Activated CD8-positive, alpha-beta T cell treated with anti-CD3 and anti-CD28 coated beads for 36 hours (primary cell): ENCODE measurements at regions not wholly inside any gene's neighbourhood (a gene's known extent, or its start where the extent isn't known, plus 50 kb on each side); places are given as distances from the start of the nearest gene placed in this dataset.

Source experiments
- ATAC-seq: fragments of 200-7000 bp; cut with Tn5 transposase; one replicate; pipeline ENCODE4 v1.10.0; 2021; ENCODE audit warnings: mild to moderate bottlenecking, moderate library complexity
- CTCF ChIA-PET: fragments of 350-600 bp; sonication (Branson Sonifier 250); formaldehyde crosslinking; loops from one replicate; lab custom pipeline; 2021; ENCODE audit warnings: antibody characterized with exemption; lab: Charles Lee
- POLR2A ChIA-PET: fragments of 350-600 bp; sonication (Branson Sonifier 250); formaldehyde crosslinking; loops from one replicate; lab custom pipeline; 2021; ENCODE audit warnings: antibody characterized with exemption; lab: Charles Lee
- DNase-seq: peaks from one replicate; pipeline ENCODE4 v3.0.0-alpha.2; 2020
- H3K27ac Mint-ChIP-seq: one replicate; pipeline ENCODE4 v1.8.0; 2021; ENCODE audit warnings: mild to moderate bottlenecking, mixed read lengths
- H3K27me3 Mint-ChIP-seq: one replicate; pipeline ENCODE4 v1.8.0; 2021; ENCODE audit warnings: mixed read lengths
- H3K36me3 Mint-ChIP-seq: one replicate; pipeline ENCODE4 v1.8.0; 2021; ENCODE audit warnings: low read depth, mixed read lengths
- H3K4me1 Mint-ChIP-seq: one replicate; pipeline ENCODE4 v1.8.0; 2021; ENCODE audit warnings: low read depth, mixed read lengths
- H3K4me3 Mint-ChIP-seq: one replicate; pipeline ENCODE4 v1.8.0; 2021; ENCODE audit warnings: mild to moderate bottlenecking, moderate library complexity, mixed read lengths
- H3K9me3 Mint-ChIP-seq: one replicate; pipeline ENCODE4 v1.8.0; 2021; ENCODE audit warnings: mixed read lengths
- CTCF ChIP-seq: fragments of 200-600 bp; IDR thresholded peaks from one replicate; pipeline ENCODE4 v1.8.0; 2022; ENCODE audit warnings: antibody characterized with exemption, mild to moderate bottlenecking
- intact Hi-C: fragments of 100-400 bp; cut with micrococcal nuclease; formaldehyde crosslinking; loops from one replicate; pipeline ENCODE4 v1.10.0; 2022

- Mint-ChIP-seq H3K9me3 (no peaks in the 10 kb centered on the region), H3K36me3 (no peaks in the 10 kb centered on the region), H3K4me1 (no peaks in the 10 kb centered on the region), H3K27me3 (no peaks in the 10 kb centered on the region), H3K27ac (no peak overlapping the region), H3K4me3 (no peak overlapping the region)
- no peak for TF ChIP-seq CTCF
- no peak for ATAC-seq
- intact Hi-C loops = no loop called here
- CTCF ChIA-PET = no interaction called here
- POLR2A ChIA-PET = no interaction called here
- no peak for DNase-seq
These were observed 446.2 kb upstream of the RIOK2 start for GRCh38 chr5:97629276-97629675.

GRCh38 chr5:97635553-97635952 is 452.5 kb upstream of the RIOK2 start:
- ATAC-seq (no peak), DNase-seq (no peak)
- no peaks in the 10 kb centered on the region for H3K4me1 Mint-ChIP-seq
- ChIA-PET CTCF (no interaction called here), POLR2A (interaction anchor here (0.7 kb wide), 1 partner anchor 923 kb away, joined by 3 read pairs; no protein-coding TSS in a partner anchor)
- no peak overlapping the region for H3K27ac Mint-ChIP-seq
- TF ChIP-seq CTCF = no peak
- H3K4me3 Mint-ChIP-seq = no peak overlapping the region
- intact Hi-C loops = no loop called here
- no peaks in the 10 kb centered on the region for H3K36me3 Mint-ChIP-seq
- H3K27me3 Mint-ChIP-seq = no peaks in the 10 kb centered on the region
- peaks cover 2% of the 10 kb centered on the region for H3K9me3 Mint-ChIP-seq

GRCh38 chr5:97636766-97637165 is 453.7 kb upstream of the RIOK2 start:
- Mint-ChIP-seq H3K27ac (no peak overlapping the region), H3K36me3 (no peaks in the 10 kb centered on the region), H3K9me3 (peaks cover 4% of the 10 kb centered on the region), H3K4me1 (no peaks in the 10 kb centered on the region), H3K4me3 (no peak overlapping the region), H3K27me3 (no peaks in the 10 kb centered on the region)
- DNase-seq (no peak), ATAC-seq (no peak)
- no peak for TF ChIP-seq CTCF
- ChIA-PET POLR2A (no interaction called here), CTCF (no interaction called here)
- intact Hi-C loops = no loop called here

GRCh38 chr5:97641081-97641480 is 458.0 kb upstream of the RIOK2 start:
- CTCF ChIA-PET = no interaction called here
- intact Hi-C loops = no loop called here
- no peaks in the 10 kb centered on the region for H3K4me1 Mint-ChIP-seq

GRCh38 chr5:97644206-97644605 is 461.2 kb upstream of the RIOK2 start:
- H3K4me3 Mint-ChIP-seq = no peak overlapping the region
- H3K4me1 Mint-ChIP-seq = no peaks in the 10 kb centered on the region
- H3K27ac Mint-ChIP-seq = no peak overlapping the region
- no peak for TF ChIP-seq CTCF
- H3K36me3 Mint-ChIP-seq = no peaks in the 10 kb centered on the region
- CTCF ChIA-PET = no interaction called here
- H3K27me3 Mint-ChIP-seq = no peaks in the 10 kb centered on the region
- intact Hi-C loops = no loop called here
- POLR2A ChIA-PET = no interaction called here
- ATAC-seq = no peak
- peaks cover 4% of the 10 kb centered on the region for H3K9me3 Mint-ChIP-seq
- DNase-seq = no peak

More at GRCh38 chr5:97641081-97641480, 458.0 kb upstream of the RIOK2 start:
- no peak overlapping the region for H3K4me3 Mint-ChIP-seq
- POLR2A ChIA-PET = interaction anchor here (0.7 kb wide), 1 partner anchor 56 kb away, joined by 3 read pairs; no protein-coding TSS in a partner anchor
- peaks cover 4% of the 10 kb centered on the region for H3K9me3 Mint-ChIP-seq
- no peak for TF ChIP-seq CTCF
- H3K36me3 Mint-ChIP-seq = no peaks in the 10 kb centered on the region
- DNase-seq (no peak), ATAC-seq (no peak)
- no peaks in the 10 kb centered on the region for H3K27me3 Mint-ChIP-seq
- H3K27ac Mint-ChIP-seq = no peak overlapping the region
